ENCODE measurements at regions not wholly inside any gene's neighbourhood (a gene's known extent, or its start where the extent isn't known, plus 50 kb on each side); places are given as distances from the start of the nearest gene placed in this dataset.

DNA sequence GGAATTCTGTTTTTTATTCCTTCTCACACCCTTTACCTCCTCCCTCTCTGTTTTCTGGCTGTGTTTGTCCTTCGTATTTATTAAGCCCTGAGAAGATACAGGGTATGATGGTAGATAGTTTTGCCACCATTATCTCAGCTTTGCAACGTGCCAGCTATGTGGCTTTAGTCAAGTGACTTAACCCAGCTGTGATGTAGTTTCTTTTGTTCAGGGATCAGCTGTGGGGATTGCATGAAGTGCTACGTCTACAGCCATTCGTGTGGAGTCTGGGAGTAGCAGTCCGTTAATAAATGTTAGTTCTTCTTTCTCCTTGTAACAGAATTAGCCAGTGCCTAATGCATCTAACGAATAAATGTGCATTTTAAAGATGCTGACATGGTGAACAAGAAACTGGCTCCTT lies 128.4 kb downstream of the HAPSTR1 start:
- TF ChIP-seq, protein P1, sequence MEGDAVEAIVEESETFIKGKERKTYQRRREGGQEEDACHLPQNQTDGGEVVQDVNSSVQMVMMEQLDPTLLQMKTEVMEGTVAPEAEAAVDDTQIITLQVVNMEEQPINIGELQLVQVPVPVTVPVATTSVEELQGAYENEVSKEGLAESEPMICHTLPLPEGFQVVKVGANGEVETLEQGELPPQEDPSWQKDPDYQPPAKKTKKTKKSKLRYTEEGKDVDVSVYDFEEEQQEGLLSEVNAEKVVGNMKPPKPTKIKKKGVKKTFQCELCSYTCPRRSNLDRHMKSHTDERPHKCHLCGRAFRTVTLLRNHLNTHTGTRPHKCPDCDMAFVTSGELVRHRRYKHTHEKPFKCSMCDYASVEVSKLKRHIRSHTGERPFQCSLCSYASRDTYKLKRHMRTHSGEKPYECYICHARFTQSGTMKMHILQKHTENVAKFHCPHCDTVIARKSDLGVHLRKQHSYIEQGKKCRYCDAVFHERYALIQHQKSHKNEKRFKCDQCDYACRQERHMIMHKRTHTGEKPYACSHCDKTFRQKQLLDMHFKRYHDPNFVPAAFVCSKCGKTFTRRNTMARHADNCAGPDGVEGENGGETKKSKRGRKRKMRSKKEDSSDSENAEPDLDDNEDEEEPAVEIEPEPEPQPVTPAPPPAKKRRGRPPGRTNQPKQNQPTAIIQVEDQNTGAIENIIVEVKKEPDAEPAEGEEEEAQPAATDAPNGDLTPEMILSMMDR (IDR thresholded peaks at IDR 0.05; ENCODE audit: insufficient read depth, low read depth, low read length) = no peak
- no peak for DNase-seq (ENCODE audit: low read depth)
- no peak overlapping the region for H3K4me3 ChIP-seq (ENCODE audit: low read depth, low read length)

- DNase-seq (ENCODE audit: low read depth) = peak; percentile 4
- H3K4me3 ChIP-seq (ENCODE audit: low read depth, low read length) = no peak overlapping the region
- TF ChIP-seq, protein P1 (IDR thresholded peaks at IDR 0.05; ENCODE audit: insufficient read depth, low read depth, low read length) = peak; percentile 47
Observed at GRCh38 chr16:9225527-9226316, 134.3 kb downstream of the HAPSTR1 start.

- TF ChIP-seq, protein P1 (IDR thresholded peaks at IDR 0.05; ENCODE audit: insufficient read depth, low read depth, low read length) = no peak
- no peak overlapping the region for H3K4me3 ChIP-seq (ENCODE audit: low read depth, low read length)
- DNase-seq (ENCODE audit: low read depth) = no peak
Observed at GRCh38 chr16:9226924-9227323, 135.5 kb downstream of the HAPSTR1 start.

- TF ChIP-seq, protein P1 (IDR thresholded peaks at IDR 0.05; ENCODE audit: insufficient read depth, low read depth, low read length) = no peak
- no peak for DNase-seq (ENCODE audit: low read depth)
- no peak overlapping the region for H3K4me3 ChIP-seq (ENCODE audit: low read depth, low read length)
Observed at GRCh38 chr16:9231039-9231438, 139.6 kb downstream of the HAPSTR1 start.

DNA sequence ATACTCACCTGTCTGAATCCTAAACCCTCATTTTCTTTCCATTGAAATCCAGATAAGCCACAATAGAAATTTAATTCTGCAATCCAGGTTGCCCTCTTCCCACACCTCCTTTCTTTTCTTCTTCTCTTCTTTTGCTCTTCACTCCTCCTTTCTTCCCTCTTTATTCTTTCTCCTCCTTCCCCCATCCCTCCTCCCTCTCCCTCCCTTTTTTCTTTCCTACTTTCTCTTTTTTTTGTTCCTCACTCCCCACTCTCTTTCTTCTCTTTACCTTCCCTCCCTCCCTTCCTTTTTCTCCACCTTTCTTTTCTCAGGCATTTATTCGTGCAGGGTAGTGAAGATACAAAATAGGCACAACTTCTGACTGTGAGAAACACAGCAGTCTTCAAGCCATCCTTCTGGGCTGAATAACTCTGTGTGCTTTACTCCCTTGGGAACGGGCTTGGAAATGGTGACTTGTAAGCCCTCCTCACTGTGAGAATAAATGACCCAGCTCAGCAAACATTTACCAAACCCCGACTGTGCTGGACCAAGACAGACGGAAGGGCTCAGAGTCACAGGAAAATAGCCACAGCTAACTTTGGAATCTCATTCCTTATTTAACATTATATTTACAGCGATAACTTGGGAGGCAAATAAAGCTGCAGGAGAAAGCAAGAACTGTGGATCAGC lies 140.8 kb downstream of the HAPSTR1 start:
- no peak overlapping the region for H3K4me3 ChIP-seq (ENCODE audit: low read depth, low read length)
- DNase-seq (ENCODE audit: low read depth) = no peak
- TF ChIP-seq, protein P1 (IDR thresholded peaks at IDR 0.05; ENCODE audit: insufficient read depth, low read depth, low read length) = no peak

DNA sequence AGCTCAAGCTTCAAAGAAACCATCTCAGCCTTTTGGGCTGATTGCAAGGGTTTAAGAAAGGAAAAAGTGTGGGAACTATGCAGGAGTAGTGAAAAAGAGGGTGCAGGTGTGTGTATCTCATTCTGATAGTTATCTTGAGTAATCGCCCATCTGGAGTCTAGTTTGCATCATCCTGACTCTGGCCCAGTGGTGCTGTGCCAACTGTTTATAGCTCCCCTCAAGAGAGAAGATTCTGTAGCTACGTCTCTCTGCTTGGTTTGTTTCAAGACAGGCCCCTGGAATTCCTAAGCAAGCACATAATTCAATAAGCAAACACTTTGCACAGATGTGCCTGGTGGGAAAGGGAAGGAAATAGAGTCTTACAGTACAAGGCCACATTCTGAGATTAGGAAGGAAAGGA lies 144.4 kb downstream of the HAPSTR1 start:
- TF ChIP-seq, protein P1 (IDR thresholded peaks at IDR 0.05; ENCODE audit: insufficient read depth, low read depth, low read length) = no peak
- no peak overlapping the region for H3K4me3 ChIP-seq (ENCODE audit: low read depth, low read length)
- DNase-seq (ENCODE audit: low read depth) = no peak

Data from fibroblast of villous mesenchyme (primary cell).